Body of pancreas (tissue), 4 donors: ENCODE measurements at regions not wholly inside any gene's neighbourhood (a gene's known extent, or its start where the extent isn't known, plus 50 kb on each side); places are given as distances from the start of the nearest gene placed in this dataset.

Experiments
- POLR2A ChIP-seq, 3 donors: fragments of 450-650 bp; IDR thresholded peaks; one replicate each; pipeline ENCODE4 v1.6.1; 2016; ENCODE audit warnings: antibody characterized with exemption in 3 of 3, mild to moderate bottlenecking in 2 of 3
- TF ChIP-seq, protein P1 (sequence below), 7 experiments: fragments of 450-650 bp in 4 of 7; fragments of 200-600 bp in 3 of 7; sonication (generic) in 3 of 7; IDR thresholded peaks; one replicate each; pipeline ENCODE4 v1.5.1; 2016 to 2019; ENCODE audit warnings: antibody characterized with exemption in 7 of 7

DNA sequence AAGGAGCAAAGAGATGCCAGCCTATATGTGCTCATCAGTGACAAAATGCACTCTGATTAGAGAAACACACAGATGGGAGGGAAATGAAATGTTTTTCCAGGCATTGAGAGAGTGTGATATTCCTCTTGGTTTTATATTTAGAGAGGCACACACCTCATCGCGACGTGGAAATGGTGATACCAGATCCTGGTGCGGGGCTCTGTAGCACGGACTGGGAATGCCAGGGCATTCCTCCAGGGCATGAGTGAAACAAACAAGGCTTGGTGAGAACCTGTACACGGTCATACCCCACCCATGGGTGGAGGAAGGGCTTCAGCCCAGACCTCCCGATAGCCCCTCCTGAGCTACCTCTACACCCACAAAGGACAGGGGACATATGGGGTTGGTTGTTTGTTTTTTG, 280.2 kb downstream of the C16orf95 start:
- TF ChIP-seq, protein P1, sequence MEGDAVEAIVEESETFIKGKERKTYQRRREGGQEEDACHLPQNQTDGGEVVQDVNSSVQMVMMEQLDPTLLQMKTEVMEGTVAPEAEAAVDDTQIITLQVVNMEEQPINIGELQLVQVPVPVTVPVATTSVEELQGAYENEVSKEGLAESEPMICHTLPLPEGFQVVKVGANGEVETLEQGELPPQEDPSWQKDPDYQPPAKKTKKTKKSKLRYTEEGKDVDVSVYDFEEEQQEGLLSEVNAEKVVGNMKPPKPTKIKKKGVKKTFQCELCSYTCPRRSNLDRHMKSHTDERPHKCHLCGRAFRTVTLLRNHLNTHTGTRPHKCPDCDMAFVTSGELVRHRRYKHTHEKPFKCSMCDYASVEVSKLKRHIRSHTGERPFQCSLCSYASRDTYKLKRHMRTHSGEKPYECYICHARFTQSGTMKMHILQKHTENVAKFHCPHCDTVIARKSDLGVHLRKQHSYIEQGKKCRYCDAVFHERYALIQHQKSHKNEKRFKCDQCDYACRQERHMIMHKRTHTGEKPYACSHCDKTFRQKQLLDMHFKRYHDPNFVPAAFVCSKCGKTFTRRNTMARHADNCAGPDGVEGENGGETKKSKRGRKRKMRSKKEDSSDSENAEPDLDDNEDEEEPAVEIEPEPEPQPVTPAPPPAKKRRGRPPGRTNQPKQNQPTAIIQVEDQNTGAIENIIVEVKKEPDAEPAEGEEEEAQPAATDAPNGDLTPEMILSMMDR (IDR thresholded peaks at IDR 0.05), result no peak
- no peak for TF ChIP-seq POLR2A (IDR thresholded peaks at IDR 0.05)
